ENCODE measurements at regions not wholly inside any gene's neighbourhood (a gene's known extent, or its start where the extent isn't known, plus 50 kb on each side); places are given as distances from the start of the nearest gene placed in this dataset.

GRCh38 chr9:32265037-32265436 lies 119.4 kb upstream of the ACO1 start:
- no peak overlapping the region for H3K4me3 ChIP-seq (ENCODE audit: control insufficient read depth, low read depth, low read length)
- DNase-seq (ENCODE audit: low read depth): no peak
- TF ChIP-seq CTCF (conservative IDR thresholded peaks at IDR 0.05; ENCODE audit: control insufficient read depth, insufficient read depth, low read depth, low read length): no peak

- TF ChIP-seq CTCF (conservative IDR thresholded peaks at IDR 0.05; ENCODE audit: control insufficient read depth, insufficient read depth, low read depth, low read length): no peak
These were observed 105.5 kb upstream of the ACO1 start for GRCh38 chr9:32278991-32279390.

GRCh38 chr9:32289756-32290155 lies 94.7 kb upstream of the ACO1 start:
- no peak for DNase-seq (ENCODE audit: low read depth)
- no peak for TF ChIP-seq CTCF (conservative IDR thresholded peaks at IDR 0.05; ENCODE audit: control insufficient read depth, insufficient read depth, low read depth, low read length)
- no peak overlapping the region for H3K4me3 ChIP-seq (ENCODE audit: control insufficient read depth, low read depth, low read length)

More at GRCh38 chr9:32278991-32279390, 105.5 kb upstream of the ACO1 start:
- no peak overlapping the region for H3K4me3 ChIP-seq (ENCODE audit: control insufficient read depth, low read depth, low read length)
- no peak for DNase-seq (ENCODE audit: low read depth)

GRCh38 chr9:32291370-32291769 lies 93.1 kb upstream of the ACO1 start:
- no peak for TF ChIP-seq CTCF (conservative IDR thresholded peaks at IDR 0.05; ENCODE audit: control insufficient read depth, insufficient read depth, low read depth, low read length)
- H3K4me3 ChIP-seq (ENCODE audit: control insufficient read depth, low read depth, low read length): no peak overlapping the region
- no peak for DNase-seq (ENCODE audit: low read depth)

GRCh38 chr9:32292611-32293010 lies 91.8 kb upstream of the ACO1 start:
- no peak for TF ChIP-seq CTCF (conservative IDR thresholded peaks at IDR 0.05; ENCODE audit: control insufficient read depth, insufficient read depth, low read depth, low read length)

GRCh38 chr9:32293091-32293490 lies 91.4 kb upstream of the ACO1 start:
- no peak overlapping the region for H3K4me3 ChIP-seq (ENCODE audit: control insufficient read depth, low read depth, low read length)
- no peak for TF ChIP-seq CTCF (conservative IDR thresholded peaks at IDR 0.05; ENCODE audit: control insufficient read depth, insufficient read depth, low read depth, low read length)
- no peak for DNase-seq (ENCODE audit: low read depth)

More at GRCh38 chr9:32292611-32293010, 91.8 kb upstream of the ACO1 start:
- no peak overlapping the region for H3K4me3 ChIP-seq (ENCODE audit: control insufficient read depth, low read depth, low read length)
- no peak for DNase-seq (ENCODE audit: low read depth)

- no peak for TF ChIP-seq CTCF (conservative IDR thresholded peaks at IDR 0.05; ENCODE audit: control insufficient read depth, insufficient read depth, low read depth, low read length)
- no peak for DNase-seq (ENCODE audit: low read depth)
- no peak overlapping the region for H3K4me3 ChIP-seq (ENCODE audit: control insufficient read depth, low read depth, low read length)
These were observed 90.3 kb upstream of the ACO1 start for GRCh38 chr9:32294106-32294505.
